PC-3 (cell line): ENCODE measurements at regions not wholly inside any gene's neighbourhood (a gene's known extent, or its start where the extent isn't known, plus 50 kb on each side); places are given as distances from the start of the nearest gene placed in this dataset.

Source experiments
- ATAC-seq: fragments of 200-7000 bp; cut with Tn5 transposase; 2 replicates; pipeline ENCODE4 v1.9.1; 2020; ENCODE audit warnings: mild to moderate bottlenecking, moderate library complexity
- BruUV-seq: library from RNA; stranded (reverse); fragments of 400-500 nt; replicated peaks from 2 replicates; lab custom pipeline; 2021; lab: Mats Ljungman, UMichigan
- CTCF ChIA-PET: fragments of 300-600 bp; sonication (Branson Sonifier 250); formaldehyde crosslinking; loops from one replicate; lab custom pipeline; 2022; ENCODE audit warnings: antibody characterized with exemption; lab: Charles Lee
- POLR2A ChIA-PET: fragments of 300-600 bp; sonication (Branson Sonifier 250); formaldehyde crosslinking; loops from one replicate; lab custom pipeline; 2022; ENCODE audit warnings: antibody characterized with exemption; ENCODE audit not compliant: unreplicated experiment; lab: Charles Lee
- DNase-seq: peaks from one replicate; pipeline ENCODE4 v3.0.0-alpha.2; 2015
- H2AFZ ChIP-seq: fragments of 300-600 bp; sonication (generic); 2 replicates; pipeline ENCODE4 v1.6.0; 2016; ENCODE audit warnings: antibody characterized with exemption, low read length
- H3F3A ChIP-seq: fragments of 300-600 bp; sonication (generic); one replicate; pipeline ENCODE4 v1.6.0; 2017; ENCODE audit warnings: antibody characterized with exemption, low read length, control low read depth, mild to moderate bottlenecking; ENCODE audit not compliant: unreplicated experiment
- H3K27ac ChIP-seq: fragments of 300-600 bp; sonication (generic); 2 replicates; pipeline ENCODE4 v1.5.1; 2016; ENCODE audit warnings: mild to moderate bottlenecking, low read length
- H3K27me3 ChIP-seq: fragments of 300-600 bp; sonication (generic); 2 replicates; pipeline ENCODE4 v1.6.1; 2016; ENCODE audit warnings: low read length, mixed read lengths
- H3K36me3 ChIP-seq: fragments of 300-600 bp; sonication (generic); 2 replicates; pipeline ENCODE4 v1.6.1; 2016; ENCODE audit warnings: low read depth, mixed run types, low read length, mixed read lengths
- H3K4me1 ChIP-seq: fragments of 300-600 bp; sonication (generic); 2 replicates; pipeline ENCODE4 v1.5.1; 2016; ENCODE audit warnings: low read length; ENCODE audit not compliant: insufficient read depth
- H3K4me2 ChIP-seq: fragments of 300-600 bp; sonication (generic); 2 replicates; pipeline ENCODE4 v1.6.0; 2016; ENCODE audit warnings: low read length
- H3K4me3 ChIP-seq: fragments of 300-600 bp; sonication (generic); 2 replicates; pipeline ENCODE4 v1.5.1; 2016; ENCODE audit warnings: mild to moderate bottlenecking, low read length, mixed read lengths
- H3K79me2 ChIP-seq: fragments of 300-600 bp; sonication (generic); 2 replicates; pipeline ENCODE4 v1.6.1; 2017; ENCODE audit warnings: low read length, mixed read lengths
- H3K9ac ChIP-seq: fragments of 300-600 bp; sonication (generic); 2 replicates; pipeline ENCODE4 v1.6.0; 2016; ENCODE audit warnings: mild to moderate bottlenecking, low read length
- H3K9me2 ChIP-seq: fragments of 300-600 bp; sonication (generic); replicated peaks from 2 replicates; pipeline ENCODE4 v1.6.1; 2016; ENCODE audit warnings: mixed run types, low read length, mixed read lengths
- H3K9me3 ChIP-seq: fragments of 300-600 bp; sonication (generic); 2 replicates; pipeline ENCODE4 v1.6.1; 2016; ENCODE audit warnings: low read length, mixed read lengths
- H4K20me1 ChIP-seq: fragments of 300-600 bp; sonication (generic); 2 replicates; pipeline ENCODE4 v1.6.1; 2016; ENCODE audit warnings: low read length, mixed read lengths
- CTCF ChIP-seq: fragments of 300-600 bp; sonication (generic); conservative IDR thresholded peaks from 2 replicates; pipeline ENCODE4 v1.5.1; 2017; ENCODE audit warnings: antibody characterized with exemption, low read depth, mild to moderate bottlenecking, low read length
- EZH2 ChIP-seq: fragments of 300-600 bp; sonication (generic); IDR thresholded peaks from one replicate; pipeline ENCODE4 v1.6.1; 2017; ENCODE audit warnings: antibody characterized with exemption, mild to moderate bottlenecking, low read length; ENCODE audit not compliant: unreplicated experiment
- EZH2phosphoT487 ChIP-seq: fragments of 300-600 bp; sonication (generic); IDR thresholded peaks from 2 replicates; pipeline ENCODE4 v1.6.1; 2018; ENCODE audit warnings: mild to moderate bottlenecking, antibody characterized with exemption, low read length, borderline replicate concordance
- intact Hi-C: fragments of 100-400 bp; cut with micrococcal nuclease; formaldehyde crosslinking; loops from 2 replicates; pipeline ENCODE4 v1.9.0; 2023

- no peaks in the 10 kb centered on the region for H3K9me2 ChIP-seq
- H3K36me3 ChIP-seq = no peaks in the 10 kb centered on the region
- H3K9ac ChIP-seq = no peak overlapping the region
- ATAC-seq (no peak), DNase-seq (no peak)
- no peaks in the 10 kb centered on the region for H3K27me3 ChIP-seq
- no peak overlapping the region for H2AFZ ChIP-seq
- TF ChIP-seq EZH2phosphoT487 = no peak
- TF ChIP-seq CTCF = no peak
- TF ChIP-seq EZH2 = no peak
- H3K79me2 ChIP-seq = no peaks in the 10 kb centered on the region
- no peaks in the 10 kb centered on the region for H3K4me1 ChIP-seq
- ChIA-PET CTCF (no interaction called here), POLR2A (no interaction called here)
- H3K4me3 ChIP-seq = no peak overlapping the region
- BruUV-seq = no TSS peak
- H4K20me1 ChIP-seq = no peaks in the 10 kb centered on the region
- H3K27ac ChIP-seq = no peak overlapping the region
- no peaks in the 10 kb centered on the region for H3F3A ChIP-seq
- no peaks in the 10 kb centered on the region for H3K9me3 ChIP-seq
- intact Hi-C loops = no loop called here
- no peak overlapping the region for H3K4me2 ChIP-seq
Observed at GRCh38 chr3:21036888-21037287, 714.1 kb downstream of the ZNF385D start.

GRCh38 chr3:21028412-21028811 is 722.6 kb downstream of the ZNF385D start:
- ChIA-PET POLR2A (no interaction called here), CTCF (no interaction called here)
- H4K20me1 ChIP-seq = no peaks in the 10 kb centered on the region
- H3K9me3 ChIP-seq = no peaks in the 10 kb centered on the region
- intact Hi-C loops = no loop called here
- no peak overlapping the region for H3K27ac ChIP-seq
- no peak for ATAC-seq
- TF ChIP-seq EZH2phosphoT487 (no peak), CTCF (no peak), EZH2 (no peak)
- no peaks in the 10 kb centered on the region for H3F3A ChIP-seq
- H3K4me2 ChIP-seq = no peak overlapping the region
- no TSS peak for BruUV-seq
- no peak overlapping the region for H3K4me3 ChIP-seq
- H3K9me2 ChIP-seq = no peaks in the 10 kb centered on the region
- H3K36me3 ChIP-seq = no peaks in the 10 kb centered on the region
- H3K79me2 ChIP-seq = no peaks in the 10 kb centered on the region
- no peak overlapping the region for H2AFZ ChIP-seq
- no peaks in the 10 kb centered on the region for H3K4me1 ChIP-seq
- DNase-seq = no peak
- no peak overlapping the region for H3K9ac ChIP-seq
- no peaks in the 10 kb centered on the region for H3K27me3 ChIP-seq

GRCh38 chr3:21024563-21024962 is 726.4 kb downstream of the ZNF385D start:
- ATAC-seq (no peak), DNase-seq (no peak)
- Histone ChIP-seq H3K36me3 (no peaks in the 10 kb centered on the region), H3K9ac (no peak overlapping the region), H3K9me2 (no peaks in the 10 kb centered on the region), H3K27ac (no peak overlapping the region), H3K4me3 (no peak overlapping the region), H3K4me2 (no peak overlapping the region), H3K27me3 (no peaks in the 10 kb centered on the region), H4K20me1 (no peaks in the 10 kb centered on the region), H3F3A (no peaks in the 10 kb centered on the region), H3K4me1 (0 out of 2 replicates have a peak, but pooled peaks cover 6% of the 10 kb centered on the region), H3K9me3 (no peaks in the 10 kb centered on the region), H2AFZ (no peak overlapping the region), H3K79me2 (no peaks in the 10 kb centered on the region)
- POLR2A ChIA-PET = no interaction called here
- TF ChIP-seq EZH2 = no peak
- no peak for TF ChIP-seq EZH2phosphoT487
- TF ChIP-seq CTCF = no peak
- no TSS peak for BruUV-seq
- intact Hi-C loops = no loop called here
- CTCF ChIA-PET = no interaction called here
